NCI-H748 (cell line): ENCODE measurements at regions not wholly inside any gene's neighbourhood (a gene's known extent, or its start where the extent isn't known, plus 50 kb on each side); places are given as distances from the start of the nearest gene placed in this dataset.

ENCODE experiments used
- DNase-seq: peaks from one replicate; lab custom pipeline; 2025; ENCODE audit not compliant: unreplicated experiment; lab: John Stamatoyannopoulos, UW

DNA sequence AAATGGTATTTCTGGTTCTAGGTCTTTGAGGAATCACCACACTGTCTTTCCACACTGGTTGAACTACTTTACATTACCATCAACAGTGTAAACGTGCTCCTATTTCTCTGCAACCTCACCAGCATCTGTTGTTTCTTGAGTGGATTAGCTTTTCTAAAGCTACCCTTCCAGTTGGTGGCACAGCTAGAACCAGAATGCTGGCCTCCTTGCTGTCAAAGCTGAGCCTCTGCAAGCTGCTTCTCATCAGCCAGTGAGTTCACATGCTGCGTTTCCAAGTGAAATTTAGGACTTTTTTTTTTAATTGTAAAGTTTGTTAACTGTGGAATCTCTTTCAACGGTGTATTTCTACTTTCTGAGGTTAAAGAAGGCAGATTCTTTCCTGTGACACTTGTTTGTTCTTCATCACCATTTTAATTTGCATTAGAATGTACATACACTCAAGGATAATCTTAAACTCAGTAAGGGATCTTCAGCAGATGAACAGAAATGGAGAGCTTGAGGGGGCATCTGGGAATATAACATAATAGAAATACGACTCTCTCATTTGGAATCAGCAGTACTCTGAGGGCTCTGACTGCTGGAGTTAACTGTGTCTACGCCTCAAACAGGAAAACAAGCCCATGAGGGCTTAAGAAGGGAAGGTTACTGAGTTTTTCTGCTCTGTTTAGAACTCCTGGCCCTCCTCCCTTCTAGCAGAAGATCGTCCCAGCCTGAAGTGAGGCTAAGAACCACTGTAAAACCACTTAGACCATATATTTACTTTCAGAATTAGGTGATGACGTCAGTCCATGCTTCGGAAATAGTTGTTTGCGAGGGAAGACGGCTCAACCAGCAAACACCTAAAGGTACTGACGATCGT lies 148.4 kb upstream of the FAM20A start:
- peak; percentile 18 for DNase-seq

DNA sequence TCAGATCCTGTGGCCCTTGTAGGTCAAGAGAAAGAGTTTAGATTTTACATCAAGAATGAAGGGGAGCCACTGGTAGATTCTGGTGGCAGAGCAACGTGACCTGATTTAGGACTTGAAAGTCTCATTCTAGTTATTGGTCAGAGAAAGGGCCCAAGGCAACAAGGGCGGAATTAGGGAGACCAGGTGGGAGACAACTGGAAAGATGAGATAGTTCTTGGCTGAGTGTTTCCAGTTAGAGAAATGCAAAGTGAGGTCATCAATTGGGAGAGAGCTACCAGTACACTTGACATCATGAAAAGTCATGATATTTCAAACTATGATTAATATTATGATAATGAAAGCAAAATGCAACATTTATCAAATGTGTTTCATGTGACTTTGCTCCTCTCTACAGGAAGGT lies 147.2 kb upstream of the FAM20A start:
- DNase-seq: no peak

GRCh38 chr17:68740555-68741447 lies 139.6 kb upstream of the FAM20A start:
- DNase-seq: no peak

DNA sequence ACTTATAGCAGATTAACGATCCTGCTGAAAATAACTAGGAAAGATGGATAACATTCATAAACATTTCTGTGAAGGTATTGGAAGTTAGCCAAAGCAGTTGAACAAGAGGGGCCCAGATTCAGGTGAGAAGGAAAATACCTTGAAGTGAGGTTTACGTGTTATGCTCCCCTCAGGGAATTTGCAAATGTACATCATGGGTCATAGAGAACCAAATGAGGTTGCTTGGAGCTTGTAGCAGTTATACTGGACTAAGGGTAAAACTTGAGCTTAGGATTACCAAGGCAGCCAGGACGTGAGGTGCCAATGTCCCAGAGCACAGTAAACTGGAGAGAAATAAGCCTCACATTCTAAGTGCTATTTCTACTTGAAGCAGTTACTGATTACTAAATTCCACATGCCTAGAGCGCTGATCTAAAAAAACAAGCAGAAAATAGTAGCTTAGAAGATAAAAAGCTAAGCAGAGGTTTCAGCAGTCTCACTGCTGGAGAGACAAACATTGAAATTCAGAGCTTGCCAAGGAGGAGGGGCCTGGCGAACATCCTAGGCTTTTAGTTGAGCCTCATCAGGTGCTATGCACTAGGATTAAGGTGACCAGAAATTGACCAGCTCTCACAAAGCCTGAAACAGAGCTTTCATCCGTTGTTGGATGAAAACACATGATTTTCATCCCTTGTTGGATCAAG lies 136.7 kb upstream of the FAM20A start:
- peak; percentile 33 for DNase-seq

- no peak for DNase-seq
Observed at GRCh38 chr17:68734931-68735330, 133.8 kb upstream of the FAM20A start.

GRCh38 chr17:68734187-68734900 lies 133.2 kb upstream of the FAM20A start:
- no peak for DNase-seq

GRCh38 chr17:68733241-68734176 lies 132.3 kb upstream of the FAM20A start:
- DNase-seq: no peak

DNA sequence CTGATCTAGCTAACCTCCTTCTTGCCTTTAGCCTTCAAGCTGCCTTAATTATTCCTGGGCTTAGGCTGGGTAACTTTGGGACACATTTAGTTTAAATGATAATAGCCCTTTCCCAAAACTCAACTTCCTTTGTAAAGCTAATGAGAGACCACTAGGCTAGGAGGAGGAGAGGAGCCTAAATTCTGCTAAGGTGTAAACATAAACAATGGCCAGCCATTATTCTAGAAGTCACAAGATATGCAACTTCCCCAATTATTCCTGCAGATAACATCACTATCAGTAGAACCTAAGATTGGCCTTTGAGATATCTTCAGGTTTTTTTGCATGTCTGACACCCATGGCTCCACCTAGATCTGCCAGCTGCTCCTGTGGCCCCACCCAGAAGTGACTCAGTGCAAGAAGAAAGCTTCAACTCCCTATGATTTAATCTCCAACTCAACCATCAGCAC lies 131.2 kb upstream of the FAM20A start:
- DNase-seq: no peak

- DNase-seq: no peak
Observed at GRCh38 chr17:68731465-68731864, 130.3 kb upstream of the FAM20A start.

- no peak for DNase-seq
Observed at GRCh38 chr17:68719431-68719830, 118.3 kb upstream of the FAM20A start.

GRCh38 chr17:68718926-68719325 lies 117.8 kb upstream of the FAM20A start:
- DNase-seq: no peak

DNA sequence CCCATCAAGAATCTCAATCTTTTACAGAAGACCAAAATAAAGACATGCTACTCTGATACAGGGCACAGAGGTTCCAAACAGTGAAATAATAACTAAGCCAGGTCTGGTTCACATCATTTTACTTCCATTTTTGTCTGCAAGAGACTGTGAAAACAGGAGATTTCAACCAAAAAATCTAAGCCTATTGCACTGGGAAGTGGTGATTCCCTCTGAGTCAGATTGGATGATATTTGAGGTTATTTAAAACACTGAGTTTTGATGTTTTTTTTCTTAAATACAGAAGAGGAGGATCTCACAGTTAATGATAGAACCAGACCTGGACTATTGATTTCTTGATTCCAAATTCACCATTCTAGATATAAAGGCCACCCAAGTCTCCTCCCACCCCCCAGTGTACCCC lies 117.3 kb upstream of the FAM20A start:
- DNase-seq: no peak

DNA sequence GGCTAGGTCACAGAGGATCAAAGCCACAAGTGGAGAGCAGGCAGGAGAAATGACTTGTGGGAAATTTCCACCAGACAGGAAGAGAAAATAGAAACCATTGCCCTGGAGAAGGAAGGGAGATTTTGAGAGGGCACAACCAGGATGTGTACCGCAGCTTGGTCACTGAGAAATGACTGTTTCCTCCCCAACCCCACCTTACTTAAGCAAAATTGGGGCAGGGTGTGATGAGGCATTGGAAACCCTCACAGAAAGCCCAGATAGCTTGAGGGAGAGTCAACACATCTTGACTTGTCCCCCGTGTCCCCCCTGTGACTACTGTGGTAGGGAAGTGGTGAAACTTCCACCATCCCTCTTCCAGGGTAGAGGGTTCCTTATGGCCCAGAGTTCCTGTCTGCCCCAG lies 113.5 kb upstream of the FAM20A start:
- no peak for DNase-seq

DNA sequence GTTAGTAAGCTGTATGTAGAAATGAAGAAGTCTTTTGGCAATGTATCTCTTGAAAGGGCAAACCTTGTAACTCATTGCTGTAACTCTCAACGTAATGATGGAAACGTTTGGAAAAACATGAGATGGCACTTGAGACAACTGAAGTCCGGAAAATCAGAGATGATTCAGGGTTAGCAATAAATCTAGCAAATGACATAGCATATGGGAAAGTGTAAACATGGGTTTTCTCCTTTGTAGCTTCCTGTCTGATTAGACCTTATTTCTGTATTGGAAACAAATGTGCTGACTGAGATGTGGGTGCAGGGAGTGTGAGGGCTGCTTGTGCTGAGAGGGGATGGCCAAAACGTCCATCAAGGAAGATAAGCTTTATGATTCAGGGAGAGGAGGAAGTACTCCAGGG lies 110.7 kb upstream of the FAM20A start:
- no peak for DNase-seq

- no peak for DNase-seq
Observed at GRCh38 chr17:68710976-68711375, 109.8 kb upstream of the FAM20A start.

DNA sequence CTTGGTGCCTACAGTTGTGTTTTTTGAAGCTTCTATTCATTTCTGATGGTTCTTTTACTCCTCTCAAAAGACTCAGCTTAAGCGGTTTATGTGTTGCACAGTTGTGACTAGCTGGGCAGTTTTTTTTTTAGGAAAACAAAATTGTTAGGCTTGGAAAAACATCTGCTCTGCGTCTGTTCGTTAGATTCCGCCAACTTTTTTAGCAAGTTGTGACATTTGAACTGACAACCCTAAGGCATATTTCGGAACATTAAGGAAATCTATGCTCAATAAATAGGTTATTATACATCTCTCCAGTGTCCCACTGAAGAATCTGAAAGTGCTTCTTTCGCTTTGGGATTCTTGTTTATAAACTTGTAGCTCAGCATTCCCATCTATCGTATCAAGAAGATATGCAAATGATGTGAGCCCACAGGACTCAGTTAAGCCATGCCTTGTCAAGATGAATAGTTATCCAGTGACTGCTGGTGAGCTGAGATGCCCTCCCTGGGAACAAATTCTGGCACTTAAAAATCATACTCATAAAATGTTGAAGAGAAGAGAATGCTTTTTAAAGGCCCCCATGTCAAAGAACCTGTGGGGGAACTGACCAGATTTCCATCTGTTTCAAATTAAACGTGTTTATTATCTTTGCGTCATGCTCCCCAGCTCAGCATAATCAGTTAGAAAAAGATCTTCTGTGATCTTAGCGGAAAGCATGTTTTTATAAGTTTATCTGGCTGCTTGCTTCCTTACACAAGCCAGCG lies 109.0 kb upstream of the FAM20A start:
- no peak for DNase-seq

DNA sequence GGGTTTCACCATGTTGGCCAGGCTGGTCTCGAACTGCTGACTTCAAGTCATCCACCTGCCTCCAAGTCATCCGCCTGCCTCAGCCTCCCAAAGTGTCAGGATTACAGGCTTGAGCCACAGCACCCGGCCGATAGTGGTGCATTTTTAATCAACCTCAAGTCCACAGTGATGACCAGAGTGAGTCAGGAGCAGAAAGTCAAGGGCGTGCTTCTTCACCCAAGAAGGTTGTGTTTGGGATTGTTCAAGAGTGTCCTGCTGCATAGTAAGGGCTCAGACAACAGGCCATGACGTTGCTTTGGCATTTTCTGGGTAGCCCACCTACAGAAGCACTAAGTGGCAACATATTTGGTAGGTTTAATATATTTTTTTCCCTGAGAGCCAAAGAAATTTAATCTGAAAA lies 108.3 kb upstream of the FAM20A start:
- no peak for DNase-seq

DNA sequence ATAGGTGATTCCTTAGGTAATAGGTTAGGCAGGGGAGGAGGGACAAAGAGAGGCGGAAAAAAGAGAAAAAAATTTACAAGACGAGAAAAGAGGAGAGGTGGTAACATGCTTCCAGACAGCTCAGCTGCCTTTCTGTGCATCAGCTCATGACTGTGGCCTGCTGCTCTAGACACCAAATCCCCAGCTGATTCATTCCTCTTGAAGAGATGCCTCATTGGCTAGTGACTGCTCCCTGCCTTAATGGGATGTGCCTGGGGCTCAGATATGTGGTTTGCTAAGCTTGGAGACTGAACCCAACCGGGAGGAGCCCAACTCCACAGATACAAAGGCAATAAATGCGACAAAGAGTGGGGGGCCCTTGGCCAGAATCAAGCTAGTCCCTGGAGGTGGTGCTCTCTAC lies 105.9 kb upstream of the FAM20A start:
- no peak for DNase-seq

- DNase-seq: no peak
Observed at GRCh38 chr17:68706356-68706920, 105.3 kb upstream of the FAM20A start.
